Naive thymus-derived CD4-positive, alpha-beta T cell (primary cell): ENCODE measurements at regions not wholly inside any gene's neighbourhood (a gene's known extent, or its start where the extent isn't known, plus 50 kb on each side); places are given as distances from the start of the nearest gene placed in this dataset.

Experiments used
- ATAC-seq: fragments of 150-1000 bp; cut with Tn5 transposase; 2 replicates; pipeline ENCODE4 v1.10.0; 2021; ENCODE audit warnings: mild to moderate bottlenecking, moderate library complexity
- CTCF ChIA-PET: fragments of 350-600 bp; sonication (Branson Sonifier 250); formaldehyde crosslinking; loops from one replicate; lab custom pipeline; 2021; ENCODE audit warnings: antibody characterized with exemption; lab: Charles Lee
- POLR2A ChIA-PET: fragments of 350-600 bp; sonication (Branson Sonifier 250); formaldehyde crosslinking; loops from one replicate; lab custom pipeline; 2021; ENCODE audit warnings: antibody characterized with exemption, inconsistent platforms; lab: Charles Lee
- DNase-seq, 9 donors: peaks; one replicate each; pipeline versions ENCODE4 v3.0.0 to v3.0.0-alpha.2; 2020 to 2022; ENCODE audit warnings: mixed read lengths in 1 of 9
- H3K27ac ChIP-seq: one replicate; pipeline ENCODE4 v1.7.0; 2013; ENCODE audit warnings: mild to moderate bottlenecking, low read depth, low read length, moderate library complexity
- H3K27me3 ChIP-seq, 2 donors: one replicate each; pipeline ENCODE4 v1.7.0; 2013; ENCODE audit warnings: low read length in 2 of 2, mild to moderate bottlenecking in 2 of 2, moderate library complexity in 2 of 2; ENCODE audit not compliant: control insufficient read depth in 2 of 2, insufficient read depth in 2 of 2
- H3K36me3 ChIP-seq, 3 experiments: 1 replicate in 2 of 3; 2 replicates in 1 of 3; pipeline ENCODE4 v1.7.0; 2013; ENCODE audit warnings: low read length in 3 of 3, mild to moderate bottlenecking in 3 of 3, moderate library complexity in 1 of 3; ENCODE audit not compliant: insufficient read depth in 3 of 3, control insufficient read depth in 2 of 3
- H3K4me1 ChIP-seq, 2 donors: one replicate each; pipeline ENCODE4 v1.7.0; 2013; ENCODE audit warnings: low read length in 2 of 2, mild to moderate bottlenecking in 2 of 2, moderate library complexity in 1 of 2; ENCODE audit not compliant: control insufficient read depth in 2 of 2, insufficient read depth in 2 of 2
- H3K4me3 ChIP-seq: 2 replicates; pipeline ENCODE4 v1.7.0; 2013; ENCODE audit warnings: mild to moderate bottlenecking, low read length
- H3K9me3 ChIP-seq, 3 experiments: 1 replicate in 2 of 3; 2 replicates in 1 of 3; pipeline ENCODE4 v1.7.0; 2013; ENCODE audit warnings: low read length in 3 of 3; ENCODE audit not compliant: control insufficient read depth in 2 of 3
- H3K27ac Mint-ChIP-seq, 9 donors: one replicate each; pipeline ENCODE4 v1.8.0; 2020 to 2022; ENCODE audit warnings: mixed read lengths in 9 of 9, mild to moderate bottlenecking in 8 of 9, moderate library complexity in 5 of 9, inconsistent platforms in 2 of 9
- H3K27me3 Mint-ChIP-seq, 5 donors: one replicate each; pipeline ENCODE4 v1.8.0; 2021 to 2022; ENCODE audit warnings: mixed read lengths in 5 of 5, mild to moderate bottlenecking in 1 of 5
- H3K36me3 Mint-ChIP-seq, 5 donors: one replicate each; pipeline ENCODE4 v1.8.0; 2020 to 2022; ENCODE audit warnings: mixed read lengths in 5 of 5, mild to moderate bottlenecking in 3 of 5, inconsistent platforms in 1 of 5
- H3K4me1 Mint-ChIP-seq, 7 donors: one replicate each; pipeline ENCODE4 v1.8.0; 2020 to 2022; ENCODE audit warnings: mixed read lengths in 7 of 7, mild to moderate bottlenecking in 3 of 7, inconsistent platforms in 1 of 7
- H3K4me3 Mint-ChIP-seq, 10 donors: one replicate each; pipeline ENCODE4 v1.8.0; 2020 to 2022; ENCODE audit warnings: mild to moderate bottlenecking in 10 of 10, mixed read lengths in 10 of 10, moderate library complexity in 6 of 10, inconsistent platforms in 2 of 10
- H3K9me3 Mint-ChIP-seq, 11 donors: one replicate each; pipeline ENCODE4 v1.8.0; 2020 to 2022; ENCODE audit warnings: mixed read lengths in 11 of 11, mild to moderate bottlenecking in 4 of 11, inconsistent platforms in 1 of 11, moderate library complexity in 1 of 11
- intact Hi-C, 2 donors: fragments of 100-400 bp; cut with micrococcal nuclease; formaldehyde crosslinking; loops; one replicate each; pipeline ENCODE4 v1.15.1; 2023

- peaks cover 5% of the 10 kb centered on the region in 2 donors for H3K4me1 ChIP-seq
- DNase-seq (no peak), ATAC-seq (no peak)
- no peak overlapping the region for H3K27ac ChIP-seq
- H3K4me1 Mint-ChIP-seq, result peaks cover 0 to 28% (median 7%) of the 10 kb centered on the region in 7 donors
- H3K9me3 ChIP-seq, result no peaks in the 10 kb centered on the region
- H3K4me3 Mint-ChIP-seq, result peak overlapping the region in 5 of 10 donors; percentile 36 to 76 (median 70)
- no peak overlapping the region for H3K27ac Mint-ChIP-seq
- no peak overlapping the region for H3K4me3 ChIP-seq
- peaks cover 11 to 31% (median 17%) of the 10 kb centered on the region in 5 donors for H3K27me3 Mint-ChIP-seq
- CTCF ChIA-PET, result no interaction called here
- no peaks in the 10 kb centered on the region for H3K27me3 ChIP-seq
- H3K36me3 Mint-ChIP-seq, result peaks cover 0 to 14% (median 0%) of the 10 kb centered on the region in 5 donors
- no peaks in the 10 kb centered on the region for H3K9me3 Mint-ChIP-seq
- POLR2A ChIA-PET, result no interaction called here
- intact Hi-C loops, result loop anchor here (5.0 kb wide), 4 partner anchors 56 to 306 kb away; partner anchors contain the start of genes ENO1 (in 1 of the 2) and GPR157 (in 1 of the 2)
- H3K36me3 ChIP-seq, result no peaks in the 10 kb centered on the region
These were observed 51.1 kb upstream of the H6PD start for GRCh38 chr1:9183441-9183840.

- H3K27me3 Mint-ChIP-seq, result peaks cover 11 to 28% (median 18%) of the 10 kb centered on the region in 5 donors
These were observed 50.7 kb upstream of the H6PD start for GRCh38 chr1:9183898-9184297.

GRCh38 chr1:9184749-9185148, 49.8 kb upstream of the H6PD start:
- no peak overlapping the region for H3K4me3 ChIP-seq
- H3K27me3 ChIP-seq, result no peaks in the 10 kb centered on the region
- POLR2A ChIA-PET, result no interaction called here
- no peaks in the 10 kb centered on the region for H3K9me3 ChIP-seq
- Mint-ChIP-seq H3K4me3 (peak overlapping the region in 3 of 10 donors; percentile 17 to 33 (median 29)), H3K27ac (no peak overlapping the region), H3K4me1 (peaks cover 0 to 26% (median 7%) of the 10 kb centered on the region in 7 donors), H3K36me3 (peaks cover 0 to 10% (median 0%) of the 10 kb centered on the region in 5 donors), H3K9me3 (no peaks in the 10 kb centered on the region), H3K27me3 (peaks cover 11 to 29% (median 18%) of the 10 kb centered on the region in 5 donors)
- no peak for DNase-seq
- H3K36me3 ChIP-seq, result no peaks in the 10 kb centered on the region
- intact Hi-C loops, result loop anchor here (5.0 kb wide), 4 partner anchors 57 to 307 kb away; partner anchors contain the start of genes ENO1 (in 1 of the 2) and GPR157 (in 1 of the 2)
- H3K27ac ChIP-seq, result no peak overlapping the region
- ATAC-seq, result no peak
- H3K4me1 ChIP-seq, result peaks cover 5% of the 10 kb centered on the region in 2 donors
- CTCF ChIA-PET, result no interaction called here

More at GRCh38 chr1:9183898-9184297, 50.7 kb upstream of the H6PD start:
- ChIA-PET POLR2A (no interaction called here), CTCF (no interaction called here)
- ATAC-seq (no peak), DNase-seq (no peak)
- Histone ChIP-seq H3K9me3 (no peaks in the 10 kb centered on the region), H3K36me3 (no peaks in the 10 kb centered on the region), H3K27ac (no peak overlapping the region), H3K27me3 (no peaks in the 10 kb centered on the region), H3K4me3 (no peak overlapping the region), H3K4me1 (peaks cover 5% of the 10 kb centered on the region in 2 donors)
- intact Hi-C loops, result loop anchor here (5.0 kb wide), 4 partner anchors 57 to 307 kb away; partner anchors contain the start of genes ENO1 (in 1 of the 2) and GPR157 (in 1 of the 2)
- Mint-ChIP-seq H3K4me1 (peaks cover 0 to 28% (median 7%) of the 10 kb centered on the region in 7 donors), H3K4me3 (peak overlapping the region in 2 of 10 donors; percentile 70 to 76), H3K9me3 (no peaks in the 10 kb centered on the region), H3K27ac (no peak overlapping the region), H3K36me3 (peaks cover 0 to 12% (median 0%) of the 10 kb centered on the region in 5 donors)
